AG04449 (cell line): ENCODE measurements at regions not wholly inside any gene's neighbourhood (a gene's known extent, or its start where the extent isn't known, plus 50 kb on each side); places are given as distances from the start of the nearest gene placed in this dataset.

ENCODE experiments used
- CTCF ChIA-PET: fragments of 350-600 bp; formaldehyde crosslinking; extraction: SDS; loops from one replicate; lab custom pipeline; 2021; ENCODE audit warnings: antibody characterized with exemption; lab: Yijun Ruan, JAX
- POLR2A ChIA-PET: fragments of 400-600, 350-600 bp; formaldehyde crosslinking; extraction: SDS; loops from one replicate; lab custom pipeline; 2020; ENCODE audit warnings: antibody characterized with exemption, inconsistent platforms; lab: Yijun Ruan, JAX
- DNase-seq: peaks from one replicate; pipeline ENCODE4 v3.0.0-alpha.2; 2010; ENCODE audit warnings: low read depth, low spot score
- H3K4me3 ChIP-seq: 2 replicates; pipeline ENCODE4 v1.5.1; 2011; ENCODE audit warnings: low read depth, mild to moderate bottlenecking, control low read depth, low read length
- CTCF ChIP-seq: IDR thresholded peaks from one replicate; pipeline ENCODE4 v1.5.1; 2011; ENCODE audit warnings: mild to moderate bottlenecking, moderate library complexity, low read length, control low read depth, inconsistent platforms; ENCODE audit not compliant: insufficient read depth; ENCODE audit errors: missing control alignments

GRCh38 chr6:56297022-56297989, 49.9 kb upstream of the COL21A1 start:
- ChIA-PET POLR2A (no interaction called here), CTCF (interaction anchor here (0.9 to 2.8 kb wide), 3 partner anchors 18 to 319 kb away, joined by 3 to 16 read pairs (median 5); no protein-coding TSS in a partner anchor)
- no peak for TF ChIP-seq CTCF
- H3K4me3 ChIP-seq, result no peak overlapping the region
- DNase-seq, result no peak
